ENCODE measurements at regions not wholly inside any gene's neighbourhood (a gene's known extent, or its start where the extent isn't known, plus 50 kb on each side); places are given as distances from the start of the nearest gene placed in this dataset.

DNA sequence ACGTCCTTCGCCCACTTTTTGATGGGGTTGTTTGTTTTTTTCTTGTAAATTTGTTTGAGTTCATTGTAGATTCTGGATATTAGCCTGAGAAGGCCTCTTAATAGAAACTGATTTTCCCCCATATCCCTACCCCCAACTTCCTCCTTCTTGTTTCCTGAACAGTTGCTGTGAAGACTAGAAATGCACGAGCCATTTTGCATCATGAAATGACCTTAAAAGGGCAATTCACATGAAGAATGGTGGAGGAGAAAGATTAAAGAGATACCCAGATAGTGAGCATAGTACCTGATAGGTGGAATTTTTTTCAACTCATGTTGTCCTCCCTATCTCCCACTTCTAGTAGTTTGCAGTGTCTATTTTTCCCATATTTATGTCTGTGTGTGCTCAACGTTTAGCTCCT, 55.2 kb upstream of the KCNH8 start:
- DNase-seq = no peak
- Histone ChIP-seq H3K36me3 (no peaks in the 10 kb centered on the region), H3K4me3 (no peak overlapping the region), H3K4me1 (no peaks in the 10 kb centered on the region), H3K9me3 (peaks cover 0 to 3% (median 0%) of the 10 kb centered on the region in 8 donors), H3K27ac (no peak overlapping the region), H3K27me3 (replicated peaks in 1 of 7) (no peaks in the 10 kb centered on the region)
- intact Hi-C loops (cut with DNase I; ENCODE audit: low total_unique reads) = no loop called here
- TF ChIP-seq POLR2A (IDR thresholded peaks at IDR 0.05) (no peak), POLR2AphosphoS5 (IDR thresholded peaks at IDR 0.05) (no peak)
- TF ChIP-seq, protein P1, sequence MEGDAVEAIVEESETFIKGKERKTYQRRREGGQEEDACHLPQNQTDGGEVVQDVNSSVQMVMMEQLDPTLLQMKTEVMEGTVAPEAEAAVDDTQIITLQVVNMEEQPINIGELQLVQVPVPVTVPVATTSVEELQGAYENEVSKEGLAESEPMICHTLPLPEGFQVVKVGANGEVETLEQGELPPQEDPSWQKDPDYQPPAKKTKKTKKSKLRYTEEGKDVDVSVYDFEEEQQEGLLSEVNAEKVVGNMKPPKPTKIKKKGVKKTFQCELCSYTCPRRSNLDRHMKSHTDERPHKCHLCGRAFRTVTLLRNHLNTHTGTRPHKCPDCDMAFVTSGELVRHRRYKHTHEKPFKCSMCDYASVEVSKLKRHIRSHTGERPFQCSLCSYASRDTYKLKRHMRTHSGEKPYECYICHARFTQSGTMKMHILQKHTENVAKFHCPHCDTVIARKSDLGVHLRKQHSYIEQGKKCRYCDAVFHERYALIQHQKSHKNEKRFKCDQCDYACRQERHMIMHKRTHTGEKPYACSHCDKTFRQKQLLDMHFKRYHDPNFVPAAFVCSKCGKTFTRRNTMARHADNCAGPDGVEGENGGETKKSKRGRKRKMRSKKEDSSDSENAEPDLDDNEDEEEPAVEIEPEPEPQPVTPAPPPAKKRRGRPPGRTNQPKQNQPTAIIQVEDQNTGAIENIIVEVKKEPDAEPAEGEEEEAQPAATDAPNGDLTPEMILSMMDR (IDR thresholded peaks at IDR 0.05 in 8 of 11, conservative IDR thresholded peaks at IDR 0.05 in 3 of 11) = no peak
- 66 to 74% (median 68%) methylated on average over 4 of the region's 4 CpGs for WGBS, 5 donors

DNA sequence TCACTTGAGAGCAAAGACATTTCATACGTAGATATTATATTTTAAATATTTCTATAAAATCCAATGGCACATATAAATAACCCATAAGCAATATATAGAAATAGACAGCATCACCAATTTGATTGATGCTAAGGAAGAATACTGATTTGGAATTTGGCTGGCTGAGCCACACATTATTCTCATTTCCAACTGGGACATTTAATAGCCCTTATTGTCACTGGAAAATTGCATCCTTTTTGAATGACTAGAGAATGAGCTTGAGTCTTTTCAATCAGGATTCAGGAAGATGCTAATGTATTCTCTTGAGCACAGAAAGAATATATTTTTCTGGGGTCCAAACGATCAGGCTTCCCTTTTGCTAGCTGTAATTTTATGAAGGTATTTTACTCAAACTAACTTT, 70.9 kb upstream of the KCNH8 start:
- Histone ChIP-seq H3K4me3 (no peak overlapping the region), H3K27ac (no peak overlapping the region), H3K9me3 (no peaks in the 10 kb centered on the region), H3K27me3 (replicated peaks in 1 of 7) (no peaks in the 10 kb centered on the region), H3K36me3 (no peaks in the 10 kb centered on the region), H3K4me1 (no peaks in the 10 kb centered on the region)
- WGBS, 5 donors = 76 to 91% (median 86%) methylated on average over 2 of the region's 2 CpGs
- TF ChIP-seq POLR2AphosphoS5 (IDR thresholded peaks at IDR 0.05) (no peak), POLR2A (IDR thresholded peaks at IDR 0.05) (no peak)
- TF ChIP-seq, protein P1 (IDR thresholded peaks at IDR 0.05 in 8 of 11, conservative IDR thresholded peaks at IDR 0.05 in 3 of 11) = no peak
- DNase-seq = no peak
- intact Hi-C loops (cut with DNase I; ENCODE audit: low total_unique reads) = no loop called here

DNA sequence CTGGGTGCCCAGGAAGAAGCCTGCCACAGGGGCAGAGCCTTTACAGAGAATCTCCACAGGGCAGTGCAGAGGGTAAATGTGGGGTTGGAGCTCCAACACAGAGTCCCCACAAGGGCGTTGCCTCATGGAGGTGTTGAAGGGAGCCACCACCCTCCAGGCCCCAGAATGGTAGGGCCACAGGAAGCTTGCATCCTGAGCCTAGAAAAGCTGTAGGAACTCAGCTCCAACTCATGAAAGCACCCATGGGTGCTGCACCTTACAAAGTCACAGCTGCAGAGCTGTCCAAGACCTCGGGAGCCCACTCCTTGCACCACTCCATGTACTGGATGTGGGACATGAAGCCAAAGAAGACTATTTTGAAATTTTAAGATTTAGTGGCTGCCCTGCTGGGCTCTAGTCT, 73.3 kb upstream of the KCNH8 start:
- no peak for DNase-seq
- intact Hi-C loops (cut with DNase I; ENCODE audit: low total_unique reads) = no loop called here
- Histone ChIP-seq H3K27ac (no peak overlapping the region), H3K27me3 (replicated peaks in 1 of 7) (no peaks in the 10 kb centered on the region), H3K9me3 (no peaks in the 10 kb centered on the region), H3K36me3 (no peaks in the 10 kb centered on the region), H3K4me1 (no peaks in the 10 kb centered on the region), H3K4me3 (no peak overlapping the region)
- no peak for TF ChIP-seq POLR2A (IDR thresholded peaks at IDR 0.05)
- TF ChIP-seq POLR2AphosphoS5 (IDR thresholded peaks at IDR 0.05) = no peak
- TF ChIP-seq, protein P1 (IDR thresholded peaks at IDR 0.05 in 8 of 11, conservative IDR thresholded peaks at IDR 0.05 in 3 of 11) = no peak
- 62 to 96% (median 77%) methylated on average over 2 of the region's 2 CpGs for WGBS, 5 donors

DNA sequence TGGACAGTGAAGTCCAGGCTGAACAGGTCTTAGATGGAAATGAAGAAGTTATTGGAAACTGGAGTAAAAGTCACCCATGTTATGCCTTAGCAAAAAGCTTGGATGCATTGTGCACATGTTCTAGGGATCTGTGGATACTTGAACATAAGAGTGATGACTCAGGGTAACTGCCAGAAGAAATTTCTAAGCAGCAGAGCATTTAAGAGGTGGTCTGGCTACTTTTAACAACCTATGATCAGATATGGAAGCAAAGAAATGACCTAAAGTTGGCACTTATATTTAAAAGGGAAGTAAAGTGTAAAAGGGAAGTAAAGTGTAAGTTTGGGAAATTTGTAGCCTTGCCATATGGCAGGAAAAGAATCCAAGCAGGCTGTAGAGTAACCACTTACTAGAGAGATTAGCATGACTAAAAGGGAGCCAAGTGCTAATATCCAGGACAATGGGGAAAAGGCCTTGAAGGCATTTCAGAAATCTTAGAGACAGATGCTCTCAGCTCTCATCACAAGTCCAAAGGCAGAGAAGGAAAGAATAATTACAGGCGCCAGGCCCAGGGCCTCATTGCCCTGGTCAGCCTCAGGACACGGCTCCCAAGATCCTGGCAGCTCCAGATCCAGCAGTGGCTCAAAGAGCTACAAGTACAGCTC, 73.9 kb upstream of the KCNH8 start:
- intact Hi-C loops (cut with DNase I; ENCODE audit: low total_unique reads) = no loop called here
- Histone ChIP-seq H3K9me3 (peaks cover 0 to under 1% (median 0%) of the 10 kb centered on the region in 8 donors), H3K27me3 (replicated peaks in 1 of 7) (no peaks in the 10 kb centered on the region), H3K4me3 (no peak overlapping the region), H3K4me1 (no peaks in the 10 kb centered on the region), H3K36me3 (no peaks in the 10 kb centered on the region), H3K27ac (no peak overlapping the region)
- TF ChIP-seq POLR2A (IDR thresholded peaks at IDR 0.05) (no peak), POLR2AphosphoS5 (IDR thresholded peaks at IDR 0.05) (no peak)
- TF ChIP-seq, protein P1 (IDR thresholded peaks at IDR 0.05 in 8 of 11, conservative IDR thresholded peaks at IDR 0.05 in 3 of 11) = no peak
- 57 to 81% (median 66%) methylated on average over 2 of the region's 2 CpGs for WGBS, 5 donors
- DNase-seq = no peak

All from spleen (tissue), 11 donors.